Right lobe of liver (tissue), 6 donors: ENCODE measurements at regions not wholly inside any gene's neighbourhood (a gene's known extent, or its start where the extent isn't known, plus 50 kb on each side); places are given as distances from the start of the nearest gene placed in this dataset.

Experiments
- ATAC-seq, 4 donors: fragments of 200-7000 bp; cut with Tn5 transposase; one replicate each; pipeline ENCODE4 v1.9.1; 2020; ENCODE audit warnings: mild to moderate bottlenecking in 4 of 4, moderate library complexity in 4 of 4
- DNase-seq, 3 donors: peaks; one replicate each; pipeline ENCODE4 v3.0.0-alpha.2; 2020
- H3K27ac ChIP-seq, 3 donors: fragments of 200-600 bp; one replicate each; pipeline ENCODE4 v1.8.0; 2022
- H3K27me3 ChIP-seq, 2 donors: fragments of 200-600 bp; one replicate each; pipeline ENCODE4 v1.8.0; 2022
- H3K36me3 ChIP-seq, 4 donors: fragments of 200-600 bp; sonication (generic) in 1 of 4; one replicate each; pipeline versions ENCODE4 v1.5.1 to v1.8.0; 2017 to 2022; ENCODE audit warnings: control low read depth in 1 of 4
- H3K4me1 ChIP-seq, 4 donors: fragments of 200-600 bp; sonication (generic) in 1 of 4; one replicate each; pipeline versions ENCODE4 v1.5.1 to v1.8.0; 2017 to 2022; ENCODE audit warnings: control low read depth in 1 of 4
- H3K4me3 ChIP-seq, 3 donors: fragments of 200-600 bp; one replicate each; pipeline ENCODE4 v1.8.0; 2022
- H3K9me3 ChIP-seq, 4 donors: fragments of 200-600 bp; sonication (generic) in 1 of 4; one replicate each; pipeline versions ENCODE4 v1.5.1 to v1.8.0; 2017 to 2022; ENCODE audit warnings: control low read depth in 1 of 4
- POLR2A ChIP-seq: fragments of 450-650 bp; IDR thresholded peaks from one replicate; pipeline ENCODE4 v1.6.1; 2017; ENCODE audit warnings: antibody characterized with exemption, mild to moderate bottlenecking
- WGBS: methylation state at CpG from one replicate; pipeline ENCODE4 v1.1.6; 2018; ENCODE audit warnings: low coverage, low lambda C conversion rate; ENCODE audit not compliant: insufficient coverage; ENCODE audit errors: missing lambda C conversion rate; 5-methylcytosine and 5-hydroxymethylcytosine counted together
- intact Hi-C, 2 donors: fragments of 100-400 bp; cut with DNase I; formaldehyde crosslinking; loops; one replicate each; pipeline versions ENCODE4 v1.11.2 to v1.14.1; 2022
- TF ChIP-seq, protein P1 (sequence below), 4 donors: fragments of 200-600 bp in 3 of 4; fragments of 450-650 bp in 1 of 4; IDR thresholded peaks; one replicate each; pipeline versions ENCODE4 v1.5.1 to v1.8.0; 2016 to 2022; ENCODE audit warnings: antibody characterized with exemption in 4 of 4, mild to moderate bottlenecking in 2 of 4
- donor health status: DM: no; HTN: yes; CAD: no.
- donor health status: DM: no; HTN: no; CAD: no.
- donor health status: DM: no; HTN: no; CAD: no.
- donor health status: DM: no; HTN: yes; CAD: no.
- donor health status: DM: no; HTN: yes; CAD: no.

- intact Hi-C loops, result no loop called here
- peak; percentile 43 to 58 (median 54) for DNase-seq
Measured at GRCh38 chr5:155616779-155617392, 603.3 kb downstream of the KIF4B start.

DNA sequence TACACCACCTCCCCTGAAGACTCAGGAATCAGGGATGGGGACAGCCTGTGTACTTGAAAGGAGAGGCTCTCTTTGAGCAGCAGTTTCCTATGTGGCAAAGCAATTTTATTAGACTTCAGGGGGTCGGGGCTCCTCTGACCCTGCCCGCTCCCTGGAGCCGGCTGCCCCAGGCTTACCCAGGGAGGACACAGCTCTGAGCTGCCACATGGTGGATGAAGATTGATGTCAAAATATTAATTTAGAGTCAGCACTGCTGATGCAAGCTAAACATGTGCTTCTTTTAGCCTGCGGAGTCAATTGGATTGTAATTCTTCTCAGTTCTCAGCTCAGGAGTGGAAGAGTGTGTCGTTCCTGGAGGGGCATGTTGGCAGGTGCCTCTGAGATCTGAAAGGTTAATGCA lies 606.1 kb downstream of the KIF4B start:
- 79% methylated on average over 4 of the region's 5 CpGs for WGBS
- TF ChIP-seq, protein P1, sequence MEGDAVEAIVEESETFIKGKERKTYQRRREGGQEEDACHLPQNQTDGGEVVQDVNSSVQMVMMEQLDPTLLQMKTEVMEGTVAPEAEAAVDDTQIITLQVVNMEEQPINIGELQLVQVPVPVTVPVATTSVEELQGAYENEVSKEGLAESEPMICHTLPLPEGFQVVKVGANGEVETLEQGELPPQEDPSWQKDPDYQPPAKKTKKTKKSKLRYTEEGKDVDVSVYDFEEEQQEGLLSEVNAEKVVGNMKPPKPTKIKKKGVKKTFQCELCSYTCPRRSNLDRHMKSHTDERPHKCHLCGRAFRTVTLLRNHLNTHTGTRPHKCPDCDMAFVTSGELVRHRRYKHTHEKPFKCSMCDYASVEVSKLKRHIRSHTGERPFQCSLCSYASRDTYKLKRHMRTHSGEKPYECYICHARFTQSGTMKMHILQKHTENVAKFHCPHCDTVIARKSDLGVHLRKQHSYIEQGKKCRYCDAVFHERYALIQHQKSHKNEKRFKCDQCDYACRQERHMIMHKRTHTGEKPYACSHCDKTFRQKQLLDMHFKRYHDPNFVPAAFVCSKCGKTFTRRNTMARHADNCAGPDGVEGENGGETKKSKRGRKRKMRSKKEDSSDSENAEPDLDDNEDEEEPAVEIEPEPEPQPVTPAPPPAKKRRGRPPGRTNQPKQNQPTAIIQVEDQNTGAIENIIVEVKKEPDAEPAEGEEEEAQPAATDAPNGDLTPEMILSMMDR (IDR thresholded peaks at IDR 0.05), result no peak
- TF ChIP-seq POLR2A, result no peak
- Histone ChIP-seq H3K9me3 (no peaks in the 10 kb centered on the region), H3K4me1 (no peaks in the 10 kb centered on the region), H3K36me3 (no peaks in the 10 kb centered on the region), H3K27ac (no peak overlapping the region), H3K27me3 (no peaks in the 10 kb centered on the region), H3K4me3 (no peak overlapping the region)
- ATAC-seq (no peak), DNase-seq (no peak)
- intact Hi-C loops, result no loop called here

More at GRCh38 chr5:155616779-155617392, 603.3 kb downstream of the KIF4B start:
- Histone ChIP-seq H3K9me3 (no peaks in the 10 kb centered on the region), H3K27ac (no peak overlapping the region), H3K27me3 (no peaks in the 10 kb centered on the region), H3K4me1 (no peaks in the 10 kb centered on the region), H3K4me3 (no peak overlapping the region), H3K36me3 (no peaks in the 10 kb centered on the region)
- ATAC-seq, result peak; percentile 80 to 86 (median 82)
- 36% methylated on average over 4 of the region's 4 CpGs for WGBS
- no peak for TF ChIP-seq POLR2A
- TF ChIP-seq, protein P1 (IDR thresholded peaks at IDR 0.05), result peak; percentile 58 to 77 (median 70)

DNA sequence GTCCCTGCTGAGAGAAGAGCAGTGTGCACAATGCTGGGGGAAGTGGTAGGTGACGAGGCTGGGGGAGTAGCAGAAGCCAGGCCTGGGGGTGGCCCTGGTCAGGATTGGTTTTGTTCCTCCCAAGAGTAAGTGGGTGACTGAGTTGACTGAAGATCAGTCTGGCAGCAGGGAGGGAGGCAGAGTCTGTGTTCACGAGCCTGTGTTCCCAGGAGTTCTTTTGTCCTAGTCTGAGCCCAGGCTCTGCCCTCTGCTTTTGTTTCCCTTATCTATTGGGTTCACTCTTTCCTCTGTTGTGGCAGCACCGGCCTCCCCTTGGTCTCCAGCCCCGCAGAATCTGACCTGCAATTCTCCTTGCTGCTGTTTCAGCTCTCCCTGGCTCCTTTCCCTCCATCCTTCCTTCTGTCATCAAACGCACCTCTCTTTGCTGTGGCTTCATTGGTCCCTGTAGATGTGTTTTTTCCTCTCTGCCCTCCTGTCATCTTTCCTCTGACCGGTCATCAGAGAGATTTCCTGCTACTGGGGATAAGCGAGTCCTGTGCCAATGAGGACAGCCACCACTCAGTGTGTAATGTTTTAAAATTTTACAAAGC lies 607.4 kb downstream of the KIF4B start:
- no peak for ATAC-seq
- Histone ChIP-seq H3K9me3 (no peaks in the 10 kb centered on the region), H3K4me3 (no peak overlapping the region), H3K4me1 (peaks cover 0 to 7% (median 0%) of the 10 kb centered on the region in 4 donors), H3K27ac (no peak overlapping the region), H3K36me3 (no peaks in the 10 kb centered on the region), H3K27me3 (no peaks in the 10 kb centered on the region)
- intact Hi-C loops, result no loop called here
- DNase-seq, result no peak
- WGBS, result 28% methylated on average over 6 of the region's 7 CpGs
- TF ChIP-seq POLR2A, result no peak
- TF ChIP-seq, protein P1 (IDR thresholded peaks at IDR 0.05), result no peak

GRCh38 chr5:155624597-155625241 lies 611.2 kb downstream of the KIF4B start:
- no peaks in the 10 kb centered on the region for H3K9me3 ChIP-seq
- WGBS, result 67% methylated on average over 5 of the region's 5 CpGs
- ATAC-seq (no peak), DNase-seq (no peak)
- no peaks in the 10 kb centered on the region for H3K27me3 ChIP-seq
- H3K36me3 ChIP-seq, result no peaks in the 10 kb centered on the region
- TF ChIP-seq, protein P1 (IDR thresholded peaks at IDR 0.05), result no peak
- no peak for TF ChIP-seq POLR2A
- intact Hi-C loops, result no loop called here
- no peak overlapping the region for H3K27ac ChIP-seq
- no peak overlapping the region for H3K4me3 ChIP-seq
- peaks cover 0 to 13% (median 0%) of the 10 kb centered on the region in 4 donors for H3K4me1 ChIP-seq
